ENCODE measurements at regions not wholly inside any gene's neighbourhood (a gene's known extent, or its start where the extent isn't known, plus 50 kb on each side); places are given as distances from the start of the nearest gene placed in this dataset.

DNA sequence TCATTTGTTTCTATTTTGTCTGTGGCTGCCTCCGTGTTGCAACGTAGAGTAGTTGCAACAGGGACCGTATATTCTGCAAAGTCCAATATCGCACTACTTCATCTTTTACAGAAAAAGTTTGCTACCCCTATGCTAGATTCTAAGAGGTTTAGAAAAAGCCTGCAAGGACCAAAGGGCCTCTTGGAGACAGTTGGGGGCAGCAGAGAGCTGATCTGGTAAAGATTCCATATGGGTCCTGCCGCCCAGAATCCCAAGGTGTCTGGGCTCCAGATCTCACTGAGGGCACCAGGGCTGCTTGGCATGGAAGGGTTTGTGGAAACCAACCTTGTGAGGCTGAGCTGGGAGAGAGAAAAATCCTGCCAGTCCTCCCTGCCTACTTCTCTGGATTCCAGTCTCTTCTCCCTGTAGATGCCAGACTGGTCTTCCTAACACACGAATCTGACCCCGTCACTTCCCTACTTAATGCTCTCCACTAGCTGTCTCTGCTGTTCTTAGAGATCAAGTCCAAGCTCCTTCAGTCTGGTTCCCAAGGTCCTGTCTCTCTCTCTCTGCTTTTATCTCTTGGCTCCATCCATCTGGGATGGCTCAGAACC, 74.6 kb downstream of the GLRX5 start:
- TF ChIP-seq CTCF (IDR thresholded peaks at IDR 0.05), result peak in 1 of 2 donors; percentile 43
- Histone ChIP-seq H3K36me3 (no peaks in the 10 kb centered on the region), H3K27me3 (no peaks in the 10 kb centered on the region), H3K4me1 (no peaks in the 10 kb centered on the region), H3K27ac (no peak overlapping the region), H3K9me3 (no peaks in the 10 kb centered on the region), H3K4me3 (no peak overlapping the region)
- DNase-seq (ENCODE audit: low spot score), result no peak

- no peaks in the 10 kb centered on the region for H3K36me3 ChIP-seq
- H3K27me3 ChIP-seq, result no peaks in the 10 kb centered on the region
- TF ChIP-seq CTCF (IDR thresholded peaks at IDR 0.05), result no peak
- no peak overlapping the region for H3K27ac ChIP-seq
- no peak for DNase-seq (ENCODE audit: low spot score)
- no peaks in the 10 kb centered on the region for H3K4me1 ChIP-seq
- no peak overlapping the region for H3K4me3 ChIP-seq
- no peaks in the 10 kb centered on the region for H3K9me3 ChIP-seq
Measured at GRCh38 chr14:95611293-95611880, 74.8 kb upstream of the TCL1B start.

DNA sequence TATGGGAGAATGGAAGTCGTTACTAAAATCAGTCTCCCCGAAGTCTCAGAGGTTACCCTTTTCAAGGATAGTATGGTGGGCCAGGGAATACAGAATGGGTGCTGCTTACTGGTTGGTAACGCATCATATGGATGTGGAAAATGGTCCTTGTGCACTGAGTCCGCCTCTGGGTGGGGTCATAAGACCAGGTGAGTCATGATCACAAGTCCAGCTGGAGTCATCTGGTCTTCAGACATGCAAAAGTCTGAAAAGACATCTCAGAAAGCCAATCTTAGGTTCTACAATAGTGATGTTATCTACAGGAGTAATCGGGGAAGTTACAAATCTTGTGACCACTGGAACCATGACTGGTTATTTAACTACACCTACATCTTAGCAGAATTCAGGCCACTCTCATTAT, 71.9 kb upstream of the TCL1B start:
- H3K27ac ChIP-seq, result no peak overlapping the region
- TF ChIP-seq CTCF (IDR thresholded peaks at IDR 0.05), result no peak
- no peak overlapping the region for H3K4me3 ChIP-seq
- no peaks in the 10 kb centered on the region for H3K27me3 ChIP-seq
- DNase-seq (ENCODE audit: low spot score), result no peak
- H3K4me1 ChIP-seq, result no peaks in the 10 kb centered on the region
- no peaks in the 10 kb centered on the region for H3K36me3 ChIP-seq
- no peaks in the 10 kb centered on the region for H3K9me3 ChIP-seq

- H3K9me3 ChIP-seq, result no peaks in the 10 kb centered on the region
- no peak for DNase-seq (ENCODE audit: low spot score)
- no peak overlapping the region for H3K27ac ChIP-seq
- no peaks in the 10 kb centered on the region for H3K4me1 ChIP-seq
- H3K36me3 ChIP-seq, result no peaks in the 10 kb centered on the region
- TF ChIP-seq CTCF (IDR thresholded peaks at IDR 0.05), result no peak
- no peak overlapping the region for H3K4me3 ChIP-seq
- no peaks in the 10 kb centered on the region for H3K27me3 ChIP-seq
Measured at GRCh38 chr14:95616745-95617144, 69.5 kb upstream of the TCL1B start.

DNA sequence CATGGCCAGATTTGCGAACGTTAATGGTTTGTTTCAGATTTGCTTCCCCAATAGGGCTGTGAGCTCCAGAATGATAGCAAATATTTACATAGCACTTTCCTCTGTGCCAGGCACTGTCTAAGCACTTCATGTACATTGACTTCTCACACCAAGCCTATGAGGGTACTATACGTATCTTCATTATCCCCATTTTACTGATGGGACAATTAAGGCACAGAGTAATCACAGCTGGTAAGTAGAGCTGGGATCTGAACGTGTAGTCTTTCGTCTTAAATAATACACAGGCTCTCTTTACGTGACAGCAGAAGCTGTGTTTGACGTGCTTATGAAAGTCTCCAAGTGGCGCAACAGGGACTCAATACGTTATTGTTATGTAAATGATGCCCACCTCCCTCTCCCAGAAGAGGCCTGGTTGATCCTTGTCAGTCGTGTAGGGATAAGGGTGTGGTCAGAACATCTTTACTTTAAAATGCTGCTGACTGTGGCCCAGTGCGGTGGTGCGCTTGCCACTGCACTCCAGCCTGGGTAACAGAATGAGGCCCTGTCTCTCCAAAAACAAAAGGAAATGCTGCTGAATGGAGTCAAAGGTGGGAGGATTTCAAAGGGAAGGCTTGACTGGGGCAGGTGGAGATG, 66.3 kb upstream of the TCL1B start:
- Histone ChIP-seq H3K4me3 (no peak overlapping the region), H3K27me3 (no peaks in the 10 kb centered on the region), H3K27ac (no peak overlapping the region), H3K9me3 (no peaks in the 10 kb centered on the region), H3K36me3 (no peaks in the 10 kb centered on the region), H3K4me1 (no peaks in the 10 kb centered on the region)
- DNase-seq (ENCODE audit: low spot score), result no peak
- no peak for TF ChIP-seq CTCF (IDR thresholded peaks at IDR 0.05)
